ENCODE measurements at regions not wholly inside any gene's neighbourhood (a gene's known extent, or its start where the extent isn't known, plus 50 kb on each side); places are given as distances from the start of the nearest gene placed in this dataset.

DNA sequence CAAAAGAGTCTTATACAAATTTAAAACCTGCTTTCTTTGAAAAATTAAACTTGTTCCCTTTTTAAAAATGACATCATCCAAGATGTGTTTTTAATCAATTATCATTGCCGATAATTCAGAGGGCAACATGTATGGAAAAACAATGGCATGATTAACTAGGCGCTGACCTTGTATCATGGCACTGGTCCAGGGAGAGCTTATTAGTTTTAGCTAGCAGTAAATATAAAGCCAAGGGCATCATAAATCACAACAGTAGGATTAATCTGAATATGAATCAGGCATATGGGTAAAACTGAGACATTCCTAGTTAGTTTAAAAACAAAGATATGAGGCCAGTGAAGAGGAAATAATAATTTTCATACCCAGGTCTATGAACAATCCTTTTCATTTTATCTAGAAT is 374.0 kb downstream of the HDGFL1 start:
- DNase-seq (no peak), ATAC-seq (no peak)
- H3K4me1 ChIP-seq, result no peaks in the 10 kb centered on the region
- TF ChIP-seq POLR2A (IDR thresholded peaks at IDR 0.05), result no peak
- TF ChIP-seq, protein P1, sequence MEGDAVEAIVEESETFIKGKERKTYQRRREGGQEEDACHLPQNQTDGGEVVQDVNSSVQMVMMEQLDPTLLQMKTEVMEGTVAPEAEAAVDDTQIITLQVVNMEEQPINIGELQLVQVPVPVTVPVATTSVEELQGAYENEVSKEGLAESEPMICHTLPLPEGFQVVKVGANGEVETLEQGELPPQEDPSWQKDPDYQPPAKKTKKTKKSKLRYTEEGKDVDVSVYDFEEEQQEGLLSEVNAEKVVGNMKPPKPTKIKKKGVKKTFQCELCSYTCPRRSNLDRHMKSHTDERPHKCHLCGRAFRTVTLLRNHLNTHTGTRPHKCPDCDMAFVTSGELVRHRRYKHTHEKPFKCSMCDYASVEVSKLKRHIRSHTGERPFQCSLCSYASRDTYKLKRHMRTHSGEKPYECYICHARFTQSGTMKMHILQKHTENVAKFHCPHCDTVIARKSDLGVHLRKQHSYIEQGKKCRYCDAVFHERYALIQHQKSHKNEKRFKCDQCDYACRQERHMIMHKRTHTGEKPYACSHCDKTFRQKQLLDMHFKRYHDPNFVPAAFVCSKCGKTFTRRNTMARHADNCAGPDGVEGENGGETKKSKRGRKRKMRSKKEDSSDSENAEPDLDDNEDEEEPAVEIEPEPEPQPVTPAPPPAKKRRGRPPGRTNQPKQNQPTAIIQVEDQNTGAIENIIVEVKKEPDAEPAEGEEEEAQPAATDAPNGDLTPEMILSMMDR (IDR thresholded peaks at IDR 0.05), result no peak
- intact Hi-C loops (cut with DNase I), result no loop called here
- no peaks in the 10 kb centered on the region for H3K27me3 ChIP-seq
- H3K36me3 ChIP-seq (replicated peaks in 1 of 2; ENCODE audit: insufficient read depth in 1 of 2, low read depth in 2 of 2), result no peaks in the 10 kb centered on the region
- WGBS, 2 donors, result 3 to 16% methylated on average over 2 of the region's 2 CpGs
- H3K27ac ChIP-seq, result no peak overlapping the region
- H3K9me3 ChIP-seq, result no peaks in the 10 kb centered on the region
- no peak overlapping the region for H3K4me3 ChIP-seq

DNA sequence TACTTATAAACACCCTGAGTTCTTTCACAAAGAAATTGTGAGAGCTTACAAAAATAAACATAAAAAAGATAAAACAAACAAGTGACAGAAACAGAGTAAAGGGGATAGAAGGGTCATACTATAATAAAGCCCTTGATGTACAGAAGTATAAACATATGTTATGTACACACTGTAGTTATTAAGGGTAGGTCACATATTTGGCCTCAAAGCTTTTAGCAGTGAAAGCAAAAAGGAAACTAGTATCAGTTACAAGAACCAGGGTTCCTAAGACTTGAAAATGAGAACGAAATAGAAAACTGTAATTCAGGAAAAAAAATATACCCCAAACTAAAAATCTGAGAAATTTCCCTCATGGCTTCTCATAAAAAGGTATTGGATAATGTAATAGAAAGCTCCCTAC is 380.6 kb downstream of the HDGFL1 start:
- Histone ChIP-seq H3K4me3 (no peak overlapping the region), H3K27me3 (no peaks in the 10 kb centered on the region), H3K36me3 (replicated peaks in 1 of 2; ENCODE audit: insufficient read depth in 1 of 2, low read depth in 2 of 2) (no peaks in the 10 kb centered on the region), H3K4me1 (no peaks in the 10 kb centered on the region), H3K9me3 (no peaks in the 10 kb centered on the region), H3K27ac (no peak overlapping the region)
- whole genome bisulfite sequencing, 2 donors, result 37 to 70% methylated on average over 1 of the region's 1 CpG
- ATAC-seq, result no peak
- intact Hi-C loops (cut with DNase I), result no loop called here
- no peak for TF ChIP-seq POLR2A (IDR thresholded peaks at IDR 0.05)
- TF ChIP-seq, protein P1 (IDR thresholded peaks at IDR 0.05), result no peak
- DNase-seq, result no peak

DNA sequence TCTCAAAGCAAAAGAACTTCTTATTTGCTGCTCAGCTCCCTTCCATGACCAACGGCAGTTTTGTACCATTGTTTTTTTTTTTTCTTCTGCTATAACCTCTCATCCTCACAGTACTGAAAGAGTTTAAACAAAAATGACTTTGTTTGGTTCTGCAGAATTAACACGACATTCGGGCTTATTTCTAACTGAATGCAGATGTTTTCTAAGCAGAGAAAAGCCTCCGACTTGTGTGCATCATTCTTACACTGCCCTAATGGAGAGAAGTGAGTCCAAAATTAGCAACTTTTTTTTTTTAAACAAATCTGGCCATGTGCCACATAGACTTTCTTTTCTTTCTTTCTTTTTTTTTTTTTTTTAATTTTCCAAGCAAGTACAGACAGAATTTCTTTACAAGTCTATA is 382.7 kb downstream of the HDGFL1 start:
- no peaks in the 10 kb centered on the region for H3K9me3 ChIP-seq
- no peak for ATAC-seq
- TF ChIP-seq, protein P1 (IDR thresholded peaks at IDR 0.05), result no peak
- no peak for TF ChIP-seq POLR2A (IDR thresholded peaks at IDR 0.05)
- H3K27ac ChIP-seq, result no peak overlapping the region
- H3K4me3 ChIP-seq, result no peak overlapping the region
- H3K4me1 ChIP-seq, result peaks cover 10% of the 10 kb centered on the region
- no peaks in the 10 kb centered on the region for H3K36me3 ChIP-seq (replicated peaks in 1 of 2; ENCODE audit: insufficient read depth in 1 of 2, low read depth in 2 of 2)
- no peak for DNase-seq
- WGBS, 2 donors, result 62 to 68% methylated on average over 4 of the region's 4 CpGs
- no peaks in the 10 kb centered on the region for H3K27me3 ChIP-seq
- intact Hi-C loops (cut with DNase I), result no loop called here

DNA sequence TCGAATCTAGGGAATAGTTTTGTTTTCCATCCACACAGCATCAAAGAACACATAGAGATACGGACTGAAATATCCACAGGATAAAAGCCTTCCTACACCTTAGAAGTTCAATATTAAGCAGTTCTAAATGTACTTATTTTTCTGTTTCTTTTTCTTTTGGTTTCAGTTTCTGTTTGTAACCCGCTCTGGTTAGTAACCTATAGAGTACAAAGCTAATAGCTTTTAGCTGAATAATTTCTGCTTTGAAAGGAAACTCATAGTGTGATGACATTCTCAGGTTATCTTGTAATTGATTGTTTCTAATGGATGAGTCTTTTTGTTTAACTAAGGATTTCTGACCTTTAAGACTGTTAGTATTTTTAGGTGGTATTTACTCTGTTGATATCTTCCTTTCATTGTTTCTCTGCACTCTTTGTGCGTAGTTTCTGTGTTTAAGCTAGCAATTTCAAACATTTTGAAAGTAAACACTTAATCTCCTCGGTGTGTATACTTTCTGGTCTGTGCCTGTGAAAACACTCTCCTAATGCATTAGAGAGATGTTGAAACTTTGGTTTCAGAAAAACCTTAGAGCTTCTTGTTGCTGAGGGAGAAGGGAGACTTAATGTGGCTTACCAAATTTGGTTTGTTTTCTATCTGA is 385.5 kb downstream of the HDGFL1 start:
- DNase-seq, result no peak
- 16% methylated on average over 5 of the region's 5 CpGs for WGBS, 2 donors
- H3K4me3 ChIP-seq, result no peak overlapping the region
- no peaks in the 10 kb centered on the region for H3K9me3 ChIP-seq
- no peak for ATAC-seq
- peak overlapping the region in 1 of 4 donors; percentile 15 for H3K27ac ChIP-seq
- no peaks in the 10 kb centered on the region for H3K27me3 ChIP-seq
- intact Hi-C loops (cut with DNase I), result no loop called here
- H3K4me1 ChIP-seq, result peaks cover 10% of the 10 kb centered on the region
- H3K36me3 ChIP-seq (replicated peaks in 1 of 2; ENCODE audit: insufficient read depth in 1 of 2, low read depth in 2 of 2), result no peaks in the 10 kb centered on the region
- TF ChIP-seq POLR2A (IDR thresholded peaks at IDR 0.05), result no peak
- TF ChIP-seq, protein P1 (IDR thresholded peaks at IDR 0.05), result no peak

DNA sequence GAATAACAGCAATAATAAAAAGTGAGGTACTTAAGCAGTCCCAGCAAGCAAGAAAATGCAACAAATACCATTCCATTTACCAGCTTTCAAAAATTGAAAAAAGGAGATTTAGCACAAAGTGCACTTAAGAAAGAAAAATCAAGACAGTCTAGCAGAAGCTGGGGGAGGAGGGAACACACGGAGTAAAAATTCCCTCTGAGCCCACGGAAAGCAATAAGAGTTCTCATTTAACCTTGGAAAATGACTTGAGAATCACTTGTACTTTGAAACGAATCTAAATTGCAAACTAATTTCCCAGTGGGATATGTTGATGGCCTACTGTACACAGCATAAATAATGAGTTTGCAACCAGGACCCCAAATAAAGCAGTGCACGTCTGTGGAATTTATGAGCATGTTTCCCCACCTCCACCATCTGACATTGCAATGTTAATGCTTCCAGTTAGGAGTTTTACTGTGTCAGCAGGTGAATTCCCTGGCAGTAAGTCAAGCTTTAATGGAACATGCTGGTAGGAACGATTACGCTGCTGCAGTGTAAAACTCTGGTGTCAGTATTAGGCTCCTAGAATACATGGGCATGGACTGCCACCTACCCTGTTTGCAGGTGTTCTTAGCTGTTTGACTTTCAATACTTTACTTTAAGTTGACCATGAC is 386.8 kb downstream of the HDGFL1 start:
- DNase-seq, result peak in 2 of 4 donors; percentile 7 to 25
- no peak for TF ChIP-seq POLR2A (IDR thresholded peaks at IDR 0.05)
- TF ChIP-seq, protein P1 (IDR thresholded peaks at IDR 0.05), result peak in 1 of 7 experiments; percentile 8
- 20 to 29% methylated on average over 6 of the region's 6 CpGs for WGBS, 2 donors
- Histone ChIP-seq H3K9me3 (no peaks in the 10 kb centered on the region), H3K27me3 (no peaks in the 10 kb centered on the region), H3K36me3 (replicated peaks in 1 of 2; ENCODE audit: insufficient read depth in 1 of 2, low read depth in 2 of 2) (no peaks in the 10 kb centered on the region), H3K4me1 (peaks cover 10% of the 10 kb centered on the region), H3K27ac (no peak overlapping the region), H3K4me3 (no peak overlapping the region)
- no peak for ATAC-seq
- intact Hi-C loops (cut with DNase I), result no loop called here
